ENCODE measurements at regions not wholly inside any gene's neighbourhood (a gene's known extent, or its start where the extent isn't known, plus 50 kb on each side); places are given as distances from the start of the nearest gene placed in this dataset.

DNA sequence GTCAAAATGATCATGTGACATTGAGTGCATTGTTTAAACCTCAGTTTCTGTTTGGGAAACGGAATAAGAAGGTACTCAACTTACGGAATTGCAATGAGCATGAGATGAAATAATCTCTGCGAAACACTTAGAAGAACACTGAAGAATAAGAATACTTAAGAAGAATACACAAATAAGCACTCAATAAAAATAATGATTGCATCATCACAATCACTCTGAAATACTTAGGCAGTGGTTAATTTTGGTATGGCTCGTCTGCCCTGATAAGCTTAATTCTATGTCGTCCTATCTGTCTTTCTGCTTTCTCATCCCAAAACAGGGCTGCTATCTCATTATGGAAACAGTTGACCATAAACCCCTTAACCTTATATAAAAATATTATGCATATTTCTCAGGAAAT, 823.6 kb downstream of the DIAPH3 start:
- no peak for DNase-seq

DNA sequence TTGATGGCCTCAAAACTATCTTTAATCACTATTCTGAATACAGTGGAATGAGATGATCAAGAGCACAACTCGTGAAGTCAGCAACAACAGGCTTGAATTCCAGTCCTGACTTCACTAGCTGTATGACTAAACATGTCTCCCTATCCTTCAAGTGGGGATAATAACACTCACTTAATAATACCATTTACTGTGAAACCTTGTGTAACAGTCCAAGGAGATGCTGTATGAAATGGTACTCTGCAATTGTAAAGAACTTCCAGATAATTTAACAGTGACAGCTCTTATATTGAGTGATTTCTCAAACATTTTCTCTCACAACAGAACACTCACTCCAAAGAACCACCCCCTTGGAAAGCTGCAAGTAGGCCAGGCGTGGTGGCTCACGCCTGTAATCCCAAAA, 823.1 kb downstream of the DIAPH3 start:
- no peak for DNase-seq

DNA sequence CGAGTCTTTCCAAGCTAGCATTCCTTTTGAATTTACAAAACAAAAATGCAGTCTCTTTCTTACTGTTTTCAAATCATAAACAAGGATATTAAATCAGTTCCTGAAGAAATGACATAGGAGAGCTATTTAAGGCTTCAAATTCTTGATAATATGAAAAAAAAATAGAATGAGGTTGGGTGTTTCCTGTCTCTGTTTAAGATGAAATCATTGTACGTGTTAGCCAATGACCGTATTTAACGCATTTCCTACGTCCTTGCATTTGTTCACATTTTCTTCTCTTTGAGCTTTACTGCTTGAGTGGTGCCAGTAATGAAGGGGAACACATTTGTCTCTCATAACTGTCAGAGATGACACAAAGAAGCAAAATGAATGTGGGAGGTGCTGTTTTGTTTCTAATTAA, 821.3 kb downstream of the DIAPH3 start:
- no peak for DNase-seq

DNA sequence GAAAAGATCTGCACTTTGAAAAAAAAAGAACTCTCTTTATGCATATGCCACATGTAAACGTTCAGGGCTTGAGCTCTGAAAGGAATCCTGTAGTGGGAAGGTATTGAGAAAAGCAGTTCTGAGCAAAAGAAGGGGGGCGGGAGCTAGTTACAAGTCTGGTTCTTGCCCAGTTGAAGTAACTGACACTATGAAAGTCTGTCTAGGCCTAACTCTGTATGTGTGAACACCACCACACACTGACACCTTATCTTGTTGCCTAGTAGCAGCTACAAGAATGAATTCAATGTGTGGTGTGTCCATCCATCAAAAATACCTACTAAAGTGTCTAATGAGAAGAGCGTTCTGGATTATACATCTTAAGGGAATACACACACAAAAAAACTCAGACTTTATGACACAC, 820.6 kb downstream of the DIAPH3 start:
- no peak for DNase-seq

DNA sequence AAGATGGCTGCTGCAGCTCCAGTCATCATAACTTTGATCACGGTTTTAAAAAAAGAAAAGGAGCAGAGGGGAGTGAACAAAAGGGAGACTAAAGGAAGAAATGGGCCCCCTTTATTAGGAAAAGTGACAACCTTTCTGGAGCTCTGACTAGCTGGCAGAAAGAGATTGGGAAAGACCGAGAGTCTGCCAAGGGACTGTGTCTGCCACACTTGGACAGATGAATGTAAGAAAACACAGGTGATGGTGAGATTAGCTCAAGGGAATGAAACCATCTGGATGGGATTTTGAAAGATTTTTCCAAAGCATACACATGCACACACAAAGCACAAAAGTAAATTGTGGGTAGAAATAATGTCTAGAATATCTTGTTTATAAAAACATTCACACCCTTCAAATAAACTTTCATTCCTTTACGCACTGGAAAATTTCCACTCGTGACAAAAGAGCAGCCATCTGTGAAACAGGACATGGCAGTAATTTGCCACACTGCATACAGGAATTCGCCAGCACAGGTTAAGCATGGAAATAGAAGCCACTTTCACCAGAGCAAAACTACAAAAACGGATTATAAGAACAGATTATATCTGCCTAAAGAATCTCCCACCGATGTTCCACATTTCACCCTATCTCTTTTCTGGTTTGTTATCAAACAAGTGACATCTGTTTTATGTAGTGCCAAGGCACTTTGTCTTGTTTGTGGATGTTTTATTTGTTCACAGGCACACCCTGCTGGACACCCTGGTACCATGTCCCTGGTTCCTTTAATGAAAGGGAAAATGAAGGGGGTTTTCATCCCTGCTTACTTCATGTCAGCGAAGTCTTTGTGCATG, 819.5 kb downstream of the DIAPH3 start:
- DNase-seq = no peak

DNA sequence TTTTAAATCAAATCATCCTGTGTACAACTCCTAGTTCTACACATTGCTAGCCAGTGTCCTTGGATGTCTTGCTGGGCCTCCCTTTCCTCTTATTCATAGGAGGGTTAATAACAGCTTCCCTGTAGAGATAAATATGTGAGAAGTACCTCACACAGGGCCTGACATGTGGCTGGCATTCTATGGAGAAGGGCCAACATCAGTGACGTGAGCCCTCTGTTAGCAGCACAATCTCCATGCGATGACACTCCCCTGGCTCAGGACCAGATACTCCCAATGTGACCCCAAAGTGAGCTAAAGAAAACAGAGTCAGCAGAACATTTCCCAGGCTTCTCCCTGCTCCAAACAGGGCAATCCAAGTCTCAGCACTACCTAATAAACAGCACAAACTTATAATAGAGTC, 818.4 kb downstream of the DIAPH3 start:
- DNase-seq = no peak

DNA sequence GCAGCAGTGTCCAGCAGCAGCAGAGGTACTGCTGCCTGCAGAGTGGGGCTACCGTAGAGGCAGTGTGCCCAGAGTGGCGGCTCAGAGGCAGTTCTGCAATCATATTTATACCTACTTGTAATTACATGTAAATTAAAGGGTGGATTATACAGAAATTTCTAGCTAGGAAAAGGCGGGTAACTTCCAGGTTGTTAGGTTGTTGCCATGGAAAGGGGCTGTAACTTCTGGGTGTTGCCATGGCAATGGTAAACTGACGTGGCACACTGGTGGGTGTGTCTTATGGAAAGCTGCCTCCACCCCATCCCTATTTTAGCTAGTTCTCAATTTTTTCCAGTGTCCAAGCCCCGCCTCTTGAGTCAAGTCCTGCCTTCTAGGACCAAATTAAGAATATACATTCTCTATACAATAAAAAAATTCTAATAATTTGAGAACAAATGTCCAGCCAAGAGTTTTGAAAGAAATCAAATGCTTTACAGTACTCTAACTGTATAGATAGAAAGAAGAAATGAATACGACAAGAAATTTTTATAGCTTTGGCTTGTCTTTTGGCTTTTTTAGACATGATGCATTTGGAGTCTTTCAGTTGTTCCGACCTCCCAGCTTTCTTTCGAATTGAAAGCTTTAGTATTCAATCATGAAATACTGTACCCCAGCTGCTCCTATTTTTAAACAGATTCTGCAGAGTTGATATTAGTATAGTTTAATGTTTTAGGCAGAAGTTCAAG, 816.6 kb downstream of the DIAPH3 start:
- DNase-seq = no peak

DNA sequence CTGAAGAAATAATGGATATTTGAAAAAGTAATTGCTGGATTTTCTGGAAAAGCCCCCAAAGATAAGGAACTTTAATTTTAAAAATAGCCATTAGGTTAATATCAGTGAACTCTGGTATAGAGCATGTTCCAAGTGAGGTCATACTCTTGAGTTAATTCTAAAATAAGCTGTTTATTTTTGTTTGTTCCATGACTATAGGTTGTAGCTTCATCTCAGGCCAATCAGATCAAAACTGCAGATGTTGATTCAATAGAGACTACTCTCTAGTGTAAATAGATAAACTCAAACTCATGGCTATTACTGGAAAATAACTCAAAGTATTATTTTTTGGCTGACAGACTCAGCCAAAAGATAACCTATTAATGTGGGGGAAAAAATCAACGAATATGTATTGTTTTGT, 815.1 kb downstream of the DIAPH3 start:
- DNase-seq = no peak

DNA sequence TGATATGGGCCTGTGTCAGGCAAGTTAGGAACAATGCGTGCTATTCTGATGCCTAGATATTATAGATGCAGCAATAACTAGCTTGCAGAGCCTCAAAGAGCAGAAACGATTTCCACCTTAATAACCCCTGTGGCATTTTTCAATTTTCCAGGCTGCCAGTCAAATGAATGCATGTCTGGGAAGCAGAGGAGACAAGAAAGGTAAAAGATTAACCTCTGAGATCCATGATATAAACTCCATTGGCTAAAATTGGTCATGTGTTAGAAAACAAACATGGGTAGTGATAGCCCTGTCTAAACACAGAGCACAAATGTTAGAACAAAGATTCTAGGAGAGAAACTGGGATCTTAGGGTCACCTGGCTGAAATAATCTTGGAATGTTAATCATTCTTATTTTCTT, 811.1 kb downstream of the DIAPH3 start:
- no peak for DNase-seq

DNA sequence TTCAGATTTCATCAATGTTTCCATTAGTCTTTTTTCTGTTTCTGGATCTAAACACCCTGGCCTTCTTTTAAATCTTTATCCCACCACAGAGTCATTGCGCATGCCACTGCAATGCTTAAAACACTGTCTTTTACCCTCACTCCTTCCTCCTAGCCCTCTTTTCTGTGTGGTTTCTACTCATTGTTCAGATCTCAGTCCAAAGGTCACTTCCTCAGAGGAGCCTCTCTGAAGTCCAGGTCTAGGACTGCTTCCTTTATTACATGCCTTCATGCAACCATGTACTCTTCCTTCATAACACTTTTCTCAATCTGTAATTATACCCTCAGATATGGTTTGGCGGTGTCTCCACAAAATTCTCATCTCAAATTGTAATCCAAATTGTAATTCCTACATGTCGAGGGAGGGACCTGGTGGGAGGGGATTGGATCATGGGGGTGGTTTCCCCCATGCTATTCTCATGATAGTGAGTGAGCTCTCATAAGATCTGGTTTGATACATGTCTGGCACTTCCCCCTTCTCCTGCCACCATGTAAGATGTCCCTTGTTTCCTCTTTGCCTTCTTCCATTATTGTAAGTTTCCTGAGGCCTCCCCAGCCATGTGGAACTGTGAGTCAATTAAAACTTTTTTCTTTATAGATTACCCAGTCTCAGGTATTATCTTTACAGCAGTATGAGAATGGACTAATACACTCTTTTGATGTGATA, 808.9 kb downstream of the DIAPH3 start:
- DNase-seq = no peak

DNA sequence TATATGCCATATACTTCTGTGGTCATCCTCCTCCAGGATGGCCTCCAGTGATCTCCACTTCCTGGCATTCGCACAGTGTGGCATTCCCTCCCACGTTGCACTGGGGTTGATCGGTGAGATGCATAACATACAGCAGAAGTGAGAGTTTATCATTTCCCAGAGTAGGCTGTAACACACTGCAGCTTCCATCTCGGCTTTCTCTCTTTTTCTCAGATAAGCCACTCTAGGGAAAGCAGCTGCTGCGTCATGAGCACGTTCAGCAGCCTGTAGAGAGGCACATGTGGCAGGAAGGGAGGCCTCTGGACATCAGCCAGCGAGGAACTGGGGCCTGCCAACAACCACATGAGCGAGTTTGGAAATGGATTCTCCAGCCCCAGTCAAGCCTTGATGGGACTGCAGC, 807.1 kb downstream of the DIAPH3 start:
- no peak for DNase-seq

DNA sequence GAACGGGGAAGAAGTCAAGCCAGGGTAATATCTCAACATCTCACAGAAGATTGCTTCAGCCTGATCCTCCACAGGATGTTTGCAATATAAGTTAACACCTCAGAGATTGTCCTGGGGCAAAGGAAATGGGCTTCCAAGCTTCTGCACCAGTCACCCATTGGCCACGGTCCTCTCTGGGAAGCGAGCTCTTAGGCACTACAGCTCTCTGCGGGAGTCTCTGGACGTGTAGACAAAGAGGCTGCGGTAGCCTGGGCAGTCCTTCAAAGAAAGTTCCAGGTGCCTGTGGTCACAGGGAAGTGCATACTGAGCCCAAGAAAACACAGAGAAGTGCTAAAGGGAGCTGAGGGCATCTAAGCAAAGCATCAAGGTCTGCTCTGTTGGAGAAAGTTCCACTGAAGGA, 805.7 kb downstream of the DIAPH3 start:
- DNase-seq = no peak

DNA sequence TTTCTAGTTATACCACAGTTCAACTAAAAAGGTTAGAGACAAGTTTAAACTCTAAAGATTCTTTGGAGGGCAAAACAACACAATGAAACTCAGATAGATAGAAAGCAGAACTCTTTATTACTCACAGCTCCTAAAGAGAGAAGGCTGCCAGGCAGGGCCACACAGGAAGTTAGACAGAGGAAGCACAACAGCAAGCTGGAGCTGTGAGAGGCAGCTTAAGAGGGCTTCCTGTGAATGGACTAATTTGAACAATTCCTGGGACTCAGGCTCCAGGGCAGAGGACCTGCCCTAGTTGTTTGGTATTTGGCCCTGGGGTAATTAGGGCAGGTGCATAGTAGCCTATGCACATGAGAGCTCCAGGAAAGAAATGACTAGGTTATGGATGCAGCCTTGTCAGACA, 803.6 kb downstream of the DIAPH3 start:
- no peak for DNase-seq

DNA sequence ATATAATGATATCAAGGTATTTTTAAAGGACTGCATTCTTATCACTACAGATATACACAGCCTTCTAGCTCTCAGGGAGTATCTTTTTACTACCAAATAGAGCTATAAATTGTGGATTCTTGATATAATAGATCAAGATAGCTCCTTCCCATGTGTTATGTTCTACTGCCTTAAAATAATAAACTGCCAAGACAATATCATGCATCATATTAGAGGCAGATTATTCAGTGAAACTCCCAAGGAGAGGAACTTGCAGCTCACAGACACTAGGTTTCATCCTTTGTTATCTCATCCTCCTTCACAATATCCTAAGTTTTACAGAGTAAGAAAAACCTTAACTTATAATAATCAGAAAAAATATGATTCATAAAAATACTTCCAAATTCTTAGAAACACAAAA, 802.8 kb downstream of the DIAPH3 start:
- DNase-seq = no peak

DNA sequence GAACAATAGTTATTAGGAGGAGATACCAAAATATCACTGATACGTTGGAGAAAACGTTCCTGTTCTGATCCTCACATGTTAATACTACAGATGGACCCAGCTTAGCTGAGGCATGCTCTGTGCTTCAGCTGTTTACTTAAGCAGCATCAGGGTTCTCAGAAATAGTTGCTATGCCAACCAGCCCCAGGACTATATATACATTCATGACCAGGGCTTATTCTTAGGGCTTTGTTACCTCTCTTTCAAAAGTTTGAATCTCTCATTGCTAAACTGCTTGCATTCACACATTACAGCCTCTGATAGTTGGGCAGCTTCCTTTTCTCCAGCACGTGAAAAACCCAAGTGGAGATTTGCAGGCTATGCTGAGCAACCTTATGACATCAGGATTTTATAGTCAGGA, 800.4 kb downstream of the DIAPH3 start:
- DNase-seq = no peak

DNA sequence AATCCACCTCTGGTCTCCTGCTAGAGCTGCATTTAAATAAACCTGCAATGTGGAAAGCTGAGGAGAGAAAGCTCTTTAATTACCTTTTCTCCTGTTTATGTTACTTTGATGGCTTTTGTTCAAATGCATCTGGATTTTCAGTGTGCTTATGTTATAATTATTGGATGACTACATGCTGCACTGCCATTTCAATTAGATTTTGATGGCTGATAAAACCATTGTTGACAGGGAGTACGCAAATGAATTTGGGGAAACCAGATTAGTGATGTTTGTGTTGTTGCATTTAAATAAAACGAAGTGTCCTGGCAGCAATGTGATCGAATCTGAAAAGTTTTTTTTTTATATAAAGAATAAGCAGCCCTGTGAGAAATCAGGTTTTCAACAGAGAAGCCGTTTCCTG, 799.8 kb downstream of the DIAPH3 start:
- DNase-seq = no peak

DNA sequence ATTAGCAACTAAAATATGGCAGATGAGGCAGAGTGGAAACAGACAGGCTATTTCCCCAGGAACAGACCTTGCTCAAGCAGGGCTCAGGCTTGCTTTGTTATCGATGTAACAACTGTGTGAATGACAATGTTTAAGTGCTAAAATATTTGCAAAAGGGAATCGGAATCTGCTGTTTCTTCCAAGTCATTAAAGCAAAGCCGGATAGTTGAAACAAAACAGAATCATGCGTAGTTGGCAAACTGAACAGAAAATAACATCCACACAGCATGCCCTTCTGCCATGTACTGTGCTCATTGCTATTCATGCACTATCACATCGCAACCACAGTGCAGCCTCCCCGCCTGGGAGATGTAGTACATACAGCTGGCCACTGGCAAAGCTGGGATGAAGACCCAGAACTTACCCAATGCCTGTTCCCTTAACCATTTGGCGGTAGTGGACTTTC, 799.1 kb downstream of the DIAPH3 start:
- DNase-seq = no peak

DNA sequence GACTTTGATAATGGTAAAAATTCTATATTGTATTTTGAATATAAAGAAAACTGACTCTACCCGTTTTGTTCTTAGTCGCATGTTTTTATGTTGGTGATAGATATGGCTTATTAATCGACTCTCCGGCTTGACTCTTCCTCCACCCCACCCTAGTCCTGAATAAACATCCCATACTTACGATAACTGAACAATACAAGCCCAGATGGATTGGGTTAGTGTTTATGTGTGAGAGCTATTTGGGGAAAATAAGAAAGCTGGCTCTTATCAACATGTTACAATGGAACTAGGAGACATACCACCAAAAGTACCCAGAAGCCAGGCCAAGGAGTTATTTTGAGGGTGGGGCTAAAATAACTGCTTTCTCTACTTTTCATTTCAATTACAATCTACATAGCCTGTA, 796.3 kb downstream of the DIAPH3 start:
- DNase-seq = no peak

DNA sequence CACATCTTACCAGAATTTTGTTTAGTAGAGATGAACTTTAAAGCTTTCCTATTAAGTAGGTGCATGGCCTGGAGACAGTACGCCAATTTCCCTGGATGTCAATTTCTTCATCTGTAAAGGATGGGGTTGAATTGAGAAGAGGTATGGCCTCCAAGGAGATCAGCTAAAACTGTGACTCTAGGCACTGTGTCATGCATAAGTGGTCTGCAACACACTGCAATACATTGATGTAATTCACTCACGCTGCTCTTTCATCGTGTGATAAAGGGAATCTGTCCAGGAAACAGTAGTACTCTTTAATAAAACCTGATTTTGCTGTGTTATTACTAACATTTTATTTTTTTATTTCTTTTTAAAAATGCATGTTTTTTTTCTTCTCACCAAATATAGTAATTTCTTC, 795.8 kb downstream of the DIAPH3 start:
- DNase-seq = no peak

DNA sequence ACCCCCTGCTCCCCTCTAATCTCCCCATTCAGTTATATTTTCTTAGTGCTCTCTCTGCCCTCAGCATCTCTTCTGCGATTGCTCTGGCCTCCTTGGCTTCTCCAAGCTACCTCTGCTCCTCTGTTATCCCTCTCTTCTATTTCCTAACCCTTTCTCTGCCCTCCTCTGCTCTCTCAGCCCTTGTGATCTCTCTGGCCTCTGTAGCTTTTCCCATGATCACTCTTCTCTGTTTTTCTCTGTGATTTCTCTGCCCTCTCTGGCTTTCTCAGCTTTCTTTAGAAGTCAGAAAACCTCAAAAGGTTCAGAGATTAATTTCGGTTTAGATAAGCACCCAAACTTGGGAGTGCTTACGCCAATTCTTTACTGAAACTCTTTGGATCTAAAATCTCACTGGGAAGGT, 795.0 kb downstream of the DIAPH3 start:
- no peak for DNase-seq

DNA sequence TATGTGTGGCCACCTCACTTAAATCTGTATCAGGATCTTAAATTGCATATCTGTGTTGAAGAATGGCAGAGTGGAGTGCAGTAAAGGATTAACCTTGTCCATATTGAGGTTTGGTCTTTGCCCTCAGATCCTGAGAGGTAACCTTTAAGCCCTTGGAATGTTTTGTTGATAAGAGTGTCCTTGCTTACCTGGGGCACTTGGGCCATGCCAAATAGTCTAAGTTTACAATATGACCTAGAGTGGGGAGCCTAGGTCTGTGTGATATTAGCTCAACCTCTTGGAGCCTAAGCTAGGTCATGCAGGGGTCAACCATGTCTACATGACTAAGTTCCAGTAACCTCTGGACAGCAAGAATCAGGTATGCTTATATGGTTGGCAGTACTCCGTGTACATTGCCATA, 792.5 kb downstream of the DIAPH3 start:
- DNase-seq = no peak

DNA sequence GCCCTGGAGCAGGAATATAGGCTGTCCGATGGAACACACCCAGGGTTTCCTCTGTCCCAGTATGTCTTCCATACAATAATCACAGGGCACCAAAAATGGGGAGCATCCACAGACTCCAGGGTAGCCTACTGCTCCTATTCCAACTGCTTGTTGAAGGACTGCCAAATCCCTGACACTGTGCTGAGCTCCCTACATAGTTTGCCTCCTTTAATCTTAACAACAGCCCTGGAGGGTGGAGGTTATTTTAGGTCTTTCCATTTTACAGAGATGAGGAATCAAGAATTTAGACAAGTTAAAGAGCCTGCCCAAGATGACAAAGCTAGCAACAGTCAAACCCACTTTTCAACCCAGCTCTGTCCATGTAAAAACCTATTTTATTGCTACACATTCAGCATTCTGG, 790.4 kb downstream of the DIAPH3 start:
- DNase-seq = no peak

DNA sequence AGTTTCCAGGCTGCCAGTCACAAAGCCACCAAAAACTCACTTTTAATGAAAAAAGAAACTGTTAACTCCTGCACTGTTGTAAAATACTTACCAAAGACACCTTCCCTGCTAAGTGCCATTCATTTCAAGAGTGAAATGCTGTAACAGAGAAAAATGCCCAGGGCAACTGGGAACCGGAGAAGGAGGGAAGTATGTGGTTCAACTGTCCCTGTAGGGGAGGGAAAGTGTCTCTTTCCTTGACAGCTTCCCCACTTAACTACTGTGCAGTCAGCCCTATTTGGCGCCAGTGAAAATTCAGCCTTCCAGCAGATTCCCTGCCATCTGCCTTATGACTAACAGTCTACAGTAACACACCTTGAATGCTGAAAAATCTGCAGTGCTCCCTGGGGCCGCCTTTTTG, 789.0 kb downstream of the DIAPH3 start:
- DNase-seq = no peak

DNA sequence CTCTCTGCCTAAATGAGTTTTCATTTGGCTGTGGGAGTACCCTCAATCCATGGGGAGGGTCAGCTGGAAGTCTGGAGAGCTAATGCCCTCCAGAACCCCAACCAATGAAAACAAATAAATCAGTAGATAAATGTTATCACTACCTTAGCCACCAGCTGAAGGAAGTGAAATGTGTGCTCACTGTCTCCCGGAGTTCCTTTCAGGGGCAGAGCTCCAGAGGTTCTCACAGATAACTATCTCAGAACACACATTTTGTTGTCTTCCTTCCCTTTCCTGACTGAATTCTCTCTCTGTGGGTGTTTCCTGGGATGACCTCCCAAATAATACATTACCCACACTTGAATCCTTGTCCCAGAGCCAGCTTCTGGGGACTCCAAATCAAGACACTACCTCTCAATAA, 779.6 kb downstream of the DIAPH3 start:
- DNase-seq = no peak
